ENCODE measurements at regions not wholly inside any gene's neighbourhood (a gene's known extent, or its start where the extent isn't known, plus 50 kb on each side); places are given as distances from the start of the nearest gene placed in this dataset.
"Not testable (repeated sequence)": the region's sequence is repeated elsewhere in the genome, so short reads cannot be mapped to it uniquely, and the experiment has no call there.

GRCh38 chr2:236834284-236834683, 251.4 kb upstream of the COPS8 start:
- no peak overlapping the region for H3K27ac ChIP-seq
- intact Hi-C loops (cut with DNase I), result no loop called here
- TF ChIP-seq CTCF (IDR thresholded peaks at IDR 0.05), result no peak
- H3K9ac ChIP-seq (ENCODE audit: low read depth in 2 of 2, low read length in 2 of 2), result no peak overlapping the region
- H3K36me3 ChIP-seq, result no peaks in the 10 kb centered on the region
- no peaks in the 10 kb centered on the region for H3K4me1 ChIP-seq
- no peaks in the 10 kb centered on the region for H3K27me3 ChIP-seq
- no peaks in the 10 kb centered on the region for H3K9me3 ChIP-seq
- H3K4me3 ChIP-seq, result no peak overlapping the region
- DNase-seq, result no peak

DNA sequence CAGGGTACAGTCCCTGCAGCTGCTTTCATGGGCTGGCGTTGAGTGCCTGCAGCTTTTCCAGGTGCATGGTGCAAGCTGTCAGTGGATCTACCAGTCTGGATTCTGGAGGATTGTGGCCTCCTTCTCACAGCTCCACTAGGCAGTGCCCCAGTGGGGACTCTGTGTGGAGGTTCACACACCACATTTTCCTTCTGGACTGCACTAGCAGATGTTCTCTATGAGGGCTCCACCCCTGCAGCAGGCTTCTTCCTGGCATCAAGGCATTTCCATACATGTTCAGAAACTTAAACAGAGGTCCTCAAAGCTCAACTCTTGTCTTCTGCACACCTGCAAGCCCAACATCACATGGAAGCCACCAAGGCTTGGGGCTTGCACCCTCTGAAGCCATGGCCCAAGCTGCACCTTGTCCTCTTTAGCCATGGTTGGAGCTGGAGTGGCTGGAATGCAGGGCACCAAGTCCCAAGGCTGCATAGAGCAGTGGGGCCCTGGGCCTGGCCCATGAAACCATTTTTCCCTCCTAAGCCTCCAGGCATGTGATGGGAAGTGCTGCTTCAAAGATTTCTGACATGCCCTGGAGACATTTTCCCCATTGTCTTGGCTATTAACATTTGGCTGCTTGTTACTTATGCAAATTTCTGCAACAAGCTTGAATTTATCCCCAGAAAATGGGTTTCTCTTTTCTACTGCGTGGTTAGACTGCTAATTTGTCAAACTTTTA, 250.2 kb upstream of the COPS8 start:
- H3K4me1 ChIP-seq, result no peaks in the 10 kb centered on the region
- no peak overlapping the region for H3K9ac ChIP-seq (ENCODE audit: low read depth in 2 of 2, low read length in 2 of 2)
- no peak overlapping the region for H3K4me3 ChIP-seq
- no peak overlapping the region for H3K27ac ChIP-seq
- intact Hi-C loops (cut with DNase I), result no loop called here
- TF ChIP-seq CTCF (IDR thresholded peaks at IDR 0.05), result no peak
- H3K9me3 ChIP-seq, result no peaks in the 10 kb centered on the region
- no peaks in the 10 kb centered on the region for H3K27me3 ChIP-seq
- no peaks in the 10 kb centered on the region for H3K36me3 ChIP-seq
- DNase-seq, result no peak

GRCh38 chr2:236836028-236836427, 249.7 kb upstream of the COPS8 start:
- DNase-seq; H3K4me3 ChIP-seq; intact Hi-C loops (cut with DNase I); H3K4me1 ChIP-seq; H3K27me3 ChIP-seq; H3K27ac ChIP-seq; H3K9me3 ChIP-seq; H3K9ac ChIP-seq (ENCODE audit: low read depth in 2 of 2, low read length in 2 of 2); H3K36me3 ChIP-seq: not testable (repeated sequence)

DNA sequence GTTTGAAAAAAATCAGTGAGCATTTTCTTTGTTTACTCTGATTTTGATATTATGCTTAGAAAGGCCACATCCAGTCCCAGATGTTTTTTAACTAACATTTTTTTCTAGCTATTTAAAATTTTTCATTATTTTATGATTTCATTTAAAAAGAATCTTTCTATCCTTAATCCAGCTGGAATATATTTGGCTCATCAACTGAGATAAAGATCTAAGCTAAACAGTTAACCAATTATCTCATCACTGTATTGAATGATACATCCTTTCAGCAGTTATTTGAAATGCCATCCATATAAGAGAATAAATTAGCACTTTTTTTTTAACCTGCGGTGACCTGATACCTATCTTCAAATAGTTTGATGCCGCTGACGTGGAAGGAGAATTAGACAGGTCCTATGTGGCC, 245.5 kb upstream of the COPS8 start:
- no peaks in the 10 kb centered on the region for H3K36me3 ChIP-seq
- TF ChIP-seq CTCF (IDR thresholded peaks at IDR 0.05), result no peak
- no peak overlapping the region for H3K27ac ChIP-seq
- no peaks in the 10 kb centered on the region for H3K27me3 ChIP-seq
- DNase-seq, result no peak
- H3K4me1 ChIP-seq, result no peaks in the 10 kb centered on the region
- H3K9ac ChIP-seq (ENCODE audit: low read depth in 2 of 2, low read length in 2 of 2), result no peak overlapping the region
- no peak overlapping the region for H3K4me3 ChIP-seq
- no peaks in the 10 kb centered on the region for H3K9me3 ChIP-seq
- intact Hi-C loops (cut with DNase I), result no loop called here

DNA sequence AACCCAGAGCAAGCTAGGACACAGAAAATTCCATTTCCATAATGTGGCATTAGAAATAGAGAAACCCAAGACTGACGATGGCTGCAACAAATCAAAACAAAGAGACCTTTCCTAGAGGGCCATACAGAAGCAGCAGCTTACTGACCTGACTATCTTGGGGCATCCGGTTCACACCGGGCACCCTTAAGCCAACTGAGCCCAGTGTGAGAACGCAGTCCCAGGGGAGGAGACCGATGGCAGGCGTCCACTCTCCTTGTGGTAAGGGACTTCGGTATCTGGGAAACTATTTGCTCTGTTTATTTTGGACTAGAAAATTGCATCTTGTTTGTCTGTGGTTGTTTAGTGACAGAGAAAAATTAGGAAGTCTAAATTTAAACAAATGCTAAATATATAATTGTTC, 244.8 kb upstream of the COPS8 start:
- H3K27ac ChIP-seq, result no peak overlapping the region
- intact Hi-C loops (cut with DNase I), result no loop called here
- no peak for TF ChIP-seq CTCF (IDR thresholded peaks at IDR 0.05)
- H3K4me3 ChIP-seq, result no peak overlapping the region
- H3K9ac ChIP-seq (ENCODE audit: low read depth in 2 of 2, low read length in 2 of 2), result no peak overlapping the region
- no peak for DNase-seq
- no peaks in the 10 kb centered on the region for H3K9me3 ChIP-seq
- H3K4me1 ChIP-seq, result no peaks in the 10 kb centered on the region
- no peaks in the 10 kb centered on the region for H3K36me3 ChIP-seq
- H3K27me3 ChIP-seq, result no peaks in the 10 kb centered on the region

DNA sequence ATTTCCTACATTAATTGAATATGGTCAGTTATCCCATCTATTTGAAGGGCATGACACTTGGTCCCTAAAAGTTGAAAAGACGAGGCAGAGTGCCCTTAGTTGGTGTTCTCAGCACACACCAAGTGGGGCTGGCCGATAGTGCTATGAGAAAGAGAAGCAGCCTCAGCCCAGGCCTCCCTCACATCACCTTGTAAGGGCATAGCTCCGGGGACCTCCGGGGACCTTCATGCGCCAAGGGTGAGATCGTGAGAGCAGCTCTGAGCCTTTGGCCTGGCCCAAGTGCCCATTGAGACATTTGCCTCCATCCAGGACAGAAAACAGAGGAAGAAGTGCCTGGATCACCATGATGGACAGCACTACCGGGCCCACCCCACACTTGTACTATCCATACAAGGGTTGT, 244.3 kb upstream of the COPS8 start:
- Histone ChIP-seq H3K9ac (ENCODE audit: low read depth in 2 of 2, low read length in 2 of 2) (no peak overlapping the region), H3K27me3 (no peaks in the 10 kb centered on the region), H3K36me3 (no peaks in the 10 kb centered on the region), H3K9me3 (no peaks in the 10 kb centered on the region), H3K4me1 (no peaks in the 10 kb centered on the region), H3K27ac (no peak overlapping the region), H3K4me3 (no peak overlapping the region)
- TF ChIP-seq CTCF (IDR thresholded peaks at IDR 0.05), result no peak
- intact Hi-C loops (cut with DNase I), result no loop called here
- no peak for DNase-seq
